HepG2 (cell line): ENCODE measurements at regions not wholly inside any gene's neighbourhood (a gene's known extent, or its start where the extent isn't known, plus 50 kb on each side); places are given as distances from the start of the nearest gene placed in this dataset.

ENCODE experiments used
- CTCF ChIP-seq: sonication (generic); formaldehyde crosslinking; IDR thresholded peaks from 2 replicates; pipeline ENCODE4 v1.5.0; 2020; ENCODE audit warnings: mild to moderate bottlenecking, missing genetic modification reagents, moderate library complexity
- ELF4 ChIP-seq: sonication (generic); formaldehyde crosslinking; IDR thresholded peaks from 2 replicates; pipeline ENCODE4 v1.5.0; 2020; ENCODE audit warnings: missing genetic modification reagents, mild to moderate bottlenecking, moderate library complexity, borderline replicate concordance
- KDM3A ChIP-seq: IDR thresholded peaks from 2 replicates; pipeline ENCODE4 v1.6.1; 2018; ENCODE audit warnings: low read depth, missing compliant biosample characterization
- MAX ChIP-seq: IDR thresholded peaks from 2 replicates; pipeline ENCODE4 v1.6.1; 2012; ENCODE audit warnings: inconsistent platforms
- PAX8 ChIP-seq: sonication (generic); formaldehyde crosslinking; IDR thresholded peaks from 2 replicates; pipeline ENCODE4 v1.8.0; 2022; ENCODE audit warnings: mild to moderate bottlenecking, missing genetic modification reagents, borderline replicate concordance
- REST ChIP-seq, 2 experiments: IDR thresholded peaks; 2 replicates each; pipeline ENCODE4 v1.6.1; 2011 to 2012; ENCODE audit warnings: low read length in 2 of 2, borderline replicate concordance in 1 of 2, low read depth in 1 of 2, mild to moderate bottlenecking in 1 of 2, moderate library complexity in 1 of 2
- SKIL ChIP-seq: sonication (generic); formaldehyde crosslinking; IDR thresholded peaks from 2 replicates; pipeline ENCODE4 v1.8.0; 2022; ENCODE audit warnings: missing genetic modification reagents, mild to moderate bottlenecking, moderate library complexity, borderline replicate concordance
- THRA ChIP-seq: sonication (generic); formaldehyde crosslinking; IDR thresholded peaks from 2 replicates; pipeline ENCODE4 v1.4.0; 2020; ENCODE audit warnings: missing genetic modification reagents, borderline replicate concordance
- ZBTB1 ChIP-seq: sonication (generic); formaldehyde crosslinking; IDR thresholded peaks from 2 replicates; pipeline ENCODE4 v1.4.0; 2020; ENCODE audit warnings: missing genetic modification reagents, borderline replicate concordance
- ZNF674 ChIP-seq: sonication (generic); formaldehyde crosslinking; IDR thresholded peaks from 2 replicates; pipeline ENCODE4 v1.5.0; 2020; ENCODE audit warnings: low read depth, mild to moderate bottlenecking, missing genetic modification reagents
- ZNF776 ChIP-seq: sonication (generic); formaldehyde crosslinking; IDR thresholded peaks from 2 replicates; pipeline ENCODE4 v1.4.0; 2020; ENCODE audit warnings: mild to moderate bottlenecking, missing genetic modification reagents

- TF ChIP-seq ZNF776 = no peak
- no peak for TF ChIP-seq PAX8 (CRISPR knock-in tag)
- no peak for TF ChIP-seq MAX
- no peak for TF ChIP-seq CTCF (CRISPR knock-in tag)
- no peak for TF ChIP-seq ZBTB1 (CRISPR knock-in tag)
- no peak for TF ChIP-seq ELF4 (CRISPR knock-in tag)
- no peak for TF ChIP-seq REST (IDR thresholded peaks at IDR 0.05; ENCODE audit: borderline replicate concordance in 1 of 2, low read depth in 1 of 2, low read length in 2 of 2)
- no peak for TF ChIP-seq ZNF674 (CRISPR knock-in tag)
- TF ChIP-seq SKIL (CRISPR knock-in tag) = no peak
- TF ChIP-seq KDM3A (CRISPR knock-in tag) = no peak
- no peak for TF ChIP-seq THRA (CRISPR knock-in tag)
Measured at GRCh38 chr5:89168766-89169165, 285.8 kb upstream of the MEF2C start.
